ENCODE measurements at regions not wholly inside any gene's neighbourhood (a gene's known extent, or its start where the extent isn't known, plus 50 kb on each side); places are given as distances from the start of the nearest gene placed in this dataset.
"Not testable (repeated sequence)": the region's sequence is repeated elsewhere in the genome, so short reads cannot be mapped to it uniquely, and the experiment has no call there.

DNA sequence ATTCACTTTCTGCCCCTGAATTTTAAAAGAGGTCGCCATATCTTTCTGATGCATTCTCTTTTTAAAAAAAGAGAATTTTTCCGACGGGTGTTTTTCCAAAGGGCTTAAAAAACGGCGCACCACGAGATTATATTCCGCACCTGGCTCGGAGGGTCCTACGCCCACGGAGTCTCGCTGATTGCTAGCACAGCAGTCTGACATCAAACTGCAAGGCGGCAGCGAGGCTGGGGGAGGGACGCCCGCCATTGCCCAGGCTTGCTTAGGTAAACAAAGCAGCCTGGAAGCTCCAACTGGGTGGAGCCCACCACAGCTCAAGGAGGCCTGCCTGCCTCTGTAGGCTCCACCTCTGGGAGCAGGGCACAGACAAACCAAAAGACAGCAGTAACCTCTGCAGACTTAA, 370.0 kb downstream of the TBL1XR1 start:
- H3K27ac ChIP-seq (ENCODE audit: insufficient read depth in 1 of 2, low read depth in 1 of 2, low read length in 2 of 2, poor library complexity in 1 of 2, severe bottlenecking in 2 of 2); CTCF ChIA-PET; H3K9me3 ChIP-seq (ENCODE audit: control extremely low read depth in 1 of 5, control insufficient read depth in 4 of 5, insufficient read depth in 2 of 5, low read depth in 1 of 5, low read length in 4 of 5); DNase-seq; H3K36me3 ChIP-seq (ENCODE audit: control insufficient read depth in 4 of 4, insufficient read depth in 4 of 4, low read length in 3 of 4); POLR2A ChIA-PET; H3K27me3 ChIP-seq (replicated peaks in 2 of 5; ENCODE audit: control insufficient read depth in 4 of 5, insufficient read depth in 5 of 5, low read length in 4 of 5); H3K4me3 ChIP-seq (ENCODE audit: control insufficient read depth in 1 of 7, extremely low read depth in 1 of 7, insufficient read depth in 4 of 7, low read depth in 2 of 7, low read length in 6 of 7): not testable (repeated sequence)
- peaks cover 0 to 27% (median 5%) of the 10 kb centered on the region in 4 experiments for H3K4me1 ChIP-seq (ENCODE audit: control extremely low read depth in 1 of 4, control insufficient read depth in 4 of 4, insufficient read depth in 4 of 4, low read length in 3 of 4)
- 98% methylated on average over 13 of the region's 15 CpGs for WGBS (ENCODE audit: insufficient coverage)

DNA sequence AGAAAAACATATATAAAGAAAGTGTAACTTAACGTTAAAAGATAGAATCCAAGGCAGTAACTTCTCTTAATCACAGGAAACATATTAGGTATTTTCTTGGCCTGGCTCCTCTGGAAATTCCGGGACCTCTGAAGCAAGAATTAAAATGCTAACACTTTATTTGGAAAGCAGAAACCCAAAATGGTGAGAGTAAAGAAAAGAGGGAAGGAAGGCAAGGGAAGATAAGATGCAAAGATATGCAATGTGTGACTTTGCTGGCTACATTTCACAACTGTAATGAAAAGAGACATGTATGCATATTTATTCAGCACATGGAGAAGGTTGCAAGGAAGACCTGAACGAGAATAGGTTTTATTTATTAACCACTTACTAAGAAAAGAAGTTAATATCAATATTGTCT, 372.5 kb downstream of the TBL1XR1 start:
- Histone ChIP-seq H3K4me1 (ENCODE audit: control extremely low read depth in 1 of 4, control insufficient read depth in 4 of 4, insufficient read depth in 4 of 4, low read length in 3 of 4) (peaks cover 0 to 27% (median 5%) of the 10 kb centered on the region in 4 experiments), H3K27ac (ENCODE audit: insufficient read depth in 1 of 2, low read depth in 1 of 2, low read length in 2 of 2, poor library complexity in 1 of 2, severe bottlenecking in 2 of 2) (no peak overlapping the region), H3K4me3 (ENCODE audit: control insufficient read depth in 1 of 7, extremely low read depth in 1 of 7, insufficient read depth in 4 of 7, low read depth in 2 of 7, low read length in 6 of 7) (no peak overlapping the region), H3K36me3 (ENCODE audit: control insufficient read depth in 4 of 4, insufficient read depth in 4 of 4, low read length in 3 of 4) (no peaks in the 10 kb centered on the region), H3K9me3 (ENCODE audit: control extremely low read depth in 1 of 5, control insufficient read depth in 4 of 5, insufficient read depth in 2 of 5, low read depth in 1 of 5, low read length in 4 of 5) (no peaks in the 10 kb centered on the region), H3K27me3 (replicated peaks in 2 of 5; ENCODE audit: control insufficient read depth in 4 of 5, insufficient read depth in 5 of 5, low read length in 4 of 5) (no peaks in the 10 kb centered on the region)
- ChIA-PET POLR2A (no interaction called here), CTCF (no interaction called here)
- DNase-seq = peak; percentile 58 to 85 (median 73)
- 0% methylated on average over 1 of the region's 3 CpGs for WGBS (ENCODE audit: insufficient coverage)

DNA sequence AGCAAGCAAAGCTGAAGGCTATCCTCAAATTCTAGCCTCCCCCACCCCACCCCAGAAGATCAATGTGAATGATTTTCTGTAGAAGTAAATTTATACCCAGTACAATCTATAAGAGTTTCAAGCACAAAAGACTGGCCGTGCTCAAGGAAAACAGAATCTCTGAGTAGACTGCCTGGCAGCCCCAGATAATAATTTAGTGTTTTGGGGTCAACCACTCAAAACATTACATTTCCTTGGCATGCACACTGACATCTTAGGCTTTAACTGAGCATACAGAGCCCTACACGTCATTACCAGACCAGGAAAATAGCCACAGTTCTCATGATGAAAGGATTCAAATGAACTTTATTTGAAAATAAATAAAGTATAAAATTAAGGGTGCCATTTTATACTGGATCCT, 376.5 kb downstream of the TBL1XR1 start:
- H3K27ac ChIP-seq (ENCODE audit: insufficient read depth in 1 of 2, low read depth in 1 of 2, low read length in 2 of 2, poor library complexity in 1 of 2, severe bottlenecking in 2 of 2) = no peak overlapping the region
- H3K9me3 ChIP-seq (ENCODE audit: control extremely low read depth in 1 of 5, control insufficient read depth in 4 of 5, insufficient read depth in 2 of 5, low read depth in 1 of 5, low read length in 4 of 5) = peaks cover 0 to 4% (median 0%) of the 10 kb centered on the region in 5 experiments
- H3K4me3 ChIP-seq (ENCODE audit: control insufficient read depth in 1 of 7, extremely low read depth in 1 of 7, insufficient read depth in 4 of 7, low read depth in 2 of 7, low read length in 6 of 7) = no peak overlapping the region
- no peaks in the 10 kb centered on the region for H3K36me3 ChIP-seq (ENCODE audit: control insufficient read depth in 4 of 4, insufficient read depth in 4 of 4, low read length in 3 of 4)
- H3K4me1 ChIP-seq (ENCODE audit: control extremely low read depth in 1 of 4, control insufficient read depth in 4 of 4, insufficient read depth in 4 of 4, low read length in 3 of 4) = peaks cover 0 to 26% (median 5%) of the 10 kb centered on the region in 4 experiments
- WGBS (ENCODE audit: insufficient coverage) = no CpG with 5 or more reads among the region's 2 CpGs
- ChIA-PET CTCF (no interaction called here), POLR2A (no interaction called here)
- peak in 2 of 3 donors; percentile 37 to 66 for DNase-seq
- no peaks in the 10 kb centered on the region for H3K27me3 ChIP-seq (replicated peaks in 2 of 5; ENCODE audit: control insufficient read depth in 4 of 5, insufficient read depth in 5 of 5, low read length in 4 of 5)

- WGBS (ENCODE audit: insufficient coverage) = 91% methylated on average over 16 of the region's 18 CpGs
- peaks cover 0 to 4% (median 0%) of the 10 kb centered on the region in 5 experiments for H3K9me3 ChIP-seq (ENCODE audit: control extremely low read depth in 1 of 5, control insufficient read depth in 4 of 5, insufficient read depth in 2 of 5, low read depth in 1 of 5, low read length in 4 of 5)
- POLR2A ChIA-PET = no interaction called here
- CTCF ChIA-PET = no interaction called here
- H3K27ac ChIP-seq (ENCODE audit: insufficient read depth in 1 of 2, low read depth in 1 of 2, low read length in 2 of 2, poor library complexity in 1 of 2, severe bottlenecking in 2 of 2) = no peak overlapping the region
- peaks cover 0 to 7% (median 0%) of the 10 kb centered on the region in 4 experiments for H3K4me1 ChIP-seq (ENCODE audit: control extremely low read depth in 1 of 4, control insufficient read depth in 4 of 4, insufficient read depth in 4 of 4, low read length in 3 of 4)
- no peak for DNase-seq
- no peak overlapping the region for H3K4me3 ChIP-seq (ENCODE audit: control insufficient read depth in 1 of 7, extremely low read depth in 1 of 7, insufficient read depth in 4 of 7, low read depth in 2 of 7, low read length in 6 of 7)
- H3K36me3 ChIP-seq (ENCODE audit: control insufficient read depth in 4 of 4, insufficient read depth in 4 of 4, low read length in 3 of 4) = no peaks in the 10 kb centered on the region
- no peaks in the 10 kb centered on the region for H3K27me3 ChIP-seq (replicated peaks in 2 of 5; ENCODE audit: control insufficient read depth in 4 of 5, insufficient read depth in 5 of 5, low read length in 4 of 5)
Measured at GRCh38 chr3:176816937-176817336, 380.3 kb downstream of the TBL1XR1 start.

GRCh38 chr3:176814285-176814684, 383.0 kb downstream of the TBL1XR1 start:
- no peaks in the 10 kb centered on the region for H3K36me3 ChIP-seq (ENCODE audit: control insufficient read depth in 4 of 4, insufficient read depth in 4 of 4, low read length in 3 of 4)
- DNase-seq = peak; percentile 60 to 79 (median 76)
- 0% methylated on average over 12 of the region's 12 CpGs for WGBS (ENCODE audit: insufficient coverage)
- CTCF ChIA-PET = interaction anchor here (0.6 to 1.4 kb wide), 4 partner anchors 9 to 84 kb away, joined by 3 to 4 read pairs (median 4); no protein-coding TSS in a partner anchor
- POLR2A ChIA-PET = no interaction called here
- H3K4me1 ChIP-seq (ENCODE audit: control extremely low read depth in 1 of 4, control insufficient read depth in 4 of 4, insufficient read depth in 4 of 4, low read length in 3 of 4) = peaks cover 0 to 7% (median 0%) of the 10 kb centered on the region in 4 experiments
- peak overlapping the region in 1 of 7 experiments; percentile 12 for H3K4me3 ChIP-seq (ENCODE audit: control insufficient read depth in 1 of 7, extremely low read depth in 1 of 7, insufficient read depth in 4 of 7, low read depth in 2 of 7, low read length in 6 of 7)
- H3K27ac ChIP-seq (ENCODE audit: insufficient read depth in 1 of 2, low read depth in 1 of 2, low read length in 2 of 2, poor library complexity in 1 of 2, severe bottlenecking in 2 of 2) = no peak overlapping the region
- H3K27me3 ChIP-seq (replicated peaks in 2 of 5; ENCODE audit: control insufficient read depth in 4 of 5, insufficient read depth in 5 of 5, low read length in 4 of 5) = no peaks in the 10 kb centered on the region
- no peaks in the 10 kb centered on the region for H3K9me3 ChIP-seq (ENCODE audit: control extremely low read depth in 1 of 5, control insufficient read depth in 4 of 5, insufficient read depth in 2 of 5, low read depth in 1 of 5, low read length in 4 of 5)

DNA sequence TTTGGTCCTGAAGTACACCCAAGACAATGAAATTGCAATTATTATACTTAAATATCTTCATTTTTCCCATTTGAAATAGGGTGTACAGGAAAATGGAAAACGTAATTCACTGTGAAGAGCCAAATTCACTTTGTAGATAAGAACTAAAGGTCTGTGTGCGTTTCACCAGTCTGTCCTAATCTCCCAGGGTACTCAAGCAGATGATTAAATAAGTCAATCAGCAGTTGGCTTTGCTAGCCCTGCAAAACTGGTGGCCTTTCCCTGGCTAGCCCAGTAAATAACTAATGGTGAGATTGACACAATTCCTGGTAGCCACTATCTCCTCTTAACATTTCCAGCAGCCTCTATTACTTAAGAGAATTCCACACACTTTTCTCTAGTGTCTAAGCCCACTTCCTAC, 389.3 kb downstream of the TBL1XR1 start:
- H3K4me1 ChIP-seq (ENCODE audit: control extremely low read depth in 1 of 4, control insufficient read depth in 4 of 4, insufficient read depth in 4 of 4, low read length in 3 of 4) = no peaks in the 10 kb centered on the region
- H3K4me3 ChIP-seq (ENCODE audit: control insufficient read depth in 1 of 7, extremely low read depth in 1 of 7, insufficient read depth in 4 of 7, low read depth in 2 of 7, low read length in 6 of 7) = no peak overlapping the region
- H3K9me3 ChIP-seq (ENCODE audit: control extremely low read depth in 1 of 5, control insufficient read depth in 4 of 5, insufficient read depth in 2 of 5, low read depth in 1 of 5, low read length in 4 of 5) = no peaks in the 10 kb centered on the region
- WGBS (ENCODE audit: insufficient coverage) = 100% methylated on average over 2 of the region's 2 CpGs
- ChIA-PET POLR2A (no interaction called here), CTCF (no interaction called here)
- no peaks in the 10 kb centered on the region for H3K27me3 ChIP-seq (replicated peaks in 2 of 5; ENCODE audit: control insufficient read depth in 4 of 5, insufficient read depth in 5 of 5, low read length in 4 of 5)
- H3K27ac ChIP-seq (ENCODE audit: insufficient read depth in 1 of 2, low read depth in 1 of 2, low read length in 2 of 2, poor library complexity in 1 of 2, severe bottlenecking in 2 of 2) = no peak overlapping the region
- no peaks in the 10 kb centered on the region for H3K36me3 ChIP-seq (ENCODE audit: control insufficient read depth in 4 of 4, insufficient read depth in 4 of 4, low read length in 3 of 4)
- no peak for DNase-seq

GRCh38 chr3:176799675-176800074, 397.6 kb downstream of the TBL1XR1 start:
- Histone ChIP-seq H3K4me1 (ENCODE audit: control extremely low read depth in 1 of 4, control insufficient read depth in 4 of 4, insufficient read depth in 4 of 4, low read length in 3 of 4) (no peaks in the 10 kb centered on the region), H3K4me3 (ENCODE audit: control insufficient read depth in 1 of 7, extremely low read depth in 1 of 7, insufficient read depth in 4 of 7, low read depth in 2 of 7, low read length in 6 of 7) (no peak overlapping the region), H3K27me3 (replicated peaks in 2 of 5; ENCODE audit: control insufficient read depth in 4 of 5, insufficient read depth in 5 of 5, low read length in 4 of 5) (no peaks in the 10 kb centered on the region), H3K27ac (ENCODE audit: insufficient read depth in 1 of 2, low read depth in 1 of 2, low read length in 2 of 2, poor library complexity in 1 of 2, severe bottlenecking in 2 of 2) (no peak overlapping the region), H3K9me3 (ENCODE audit: control extremely low read depth in 1 of 5, control insufficient read depth in 4 of 5, insufficient read depth in 2 of 5, low read depth in 1 of 5, low read length in 4 of 5) (no peaks in the 10 kb centered on the region), H3K36me3 (ENCODE audit: control insufficient read depth in 4 of 4, insufficient read depth in 4 of 4, low read length in 3 of 4) (no peaks in the 10 kb centered on the region)
- ChIA-PET CTCF (interaction anchor here (1.4 kb wide), 1 partner anchor 14 kb away, joined by 3 read pairs; no protein-coding TSS in a partner anchor), POLR2A (no interaction called here)
- 86% methylated on average over 1 of the region's 2 CpGs for WGBS (ENCODE audit: insufficient coverage)
- no peak for DNase-seq
